ENCODE measurements at regions not wholly inside any gene's neighbourhood (a gene's known extent, or its start where the extent isn't known, plus 50 kb on each side); places are given as distances from the start of the nearest gene placed in this dataset.

GRCh38 chr3:10702961-10703740 is 112.9 kb upstream of the SLC6A11 start:
- TF ChIP-seq CTCF (IDR thresholded peaks at IDR 0.05) (no peak), POLR2A (IDR thresholded peaks at IDR 0.05; ENCODE audit: low read length) (no peak), ZFP36 (IDR thresholded peaks at IDR 0.05; ENCODE audit: borderline replicate concordance, partially characterized antibody) (no peak), MAX (IDR thresholded peaks at IDR 0.05) (no peak), HOXB13 (CRISPR knock-in tag; IDR thresholded peaks at IDR 0.05; ENCODE audit: low read depth) (no peak), MAZ (IDR thresholded peaks at IDR 0.05; ENCODE audit: borderline replicate concordance, low read depth, low read length) (no peak), MYC (IDR thresholded peaks at IDR 0.05; ENCODE audit: borderline replicate concordance, low read length) (no peak), RARB (CRISPR knock-in tag; IDR thresholded peaks at IDR 0.05) (no peak), ELK1 (IDR thresholded peaks at IDR 0.05; ENCODE audit: low read depth, low read length) (no peak)
